A673 (cell line): ENCODE measurements at regions not wholly inside any gene's neighbourhood (a gene's known extent, or its start where the extent isn't known, plus 50 kb on each side); places are given as distances from the start of the nearest gene placed in this dataset.

Experiments used
- BruUV-seq: library from RNA; stranded (reverse); fragments of 400-500 nt; replicated peaks from 2 replicates; lab custom pipeline; 2021; lab: Mats Ljungman, UMichigan
- CTCF ChIA-PET: fragments of 300-600 bp; sonication (Branson Sonifier 250); formaldehyde crosslinking; loops from one replicate; lab custom pipeline; 2022; ENCODE audit warnings: antibody characterized with exemption; lab: Charles Lee
- POLR2A ChIA-PET: fragments of 300-600 bp; sonication (Branson Sonifier 250); formaldehyde crosslinking; loops from one replicate; lab custom pipeline; 2022; ENCODE audit warnings: antibody characterized with exemption; ENCODE audit not compliant: low non-redundant PET; lab: Charles Lee
- DNase-seq: peaks from one replicate; pipeline ENCODE4 v3.0.0-alpha.2; 2015; ENCODE audit warnings: low spot score
- H3K27ac ChIP-seq: fragments of 200-600 bp; sonication (generic); 2 replicates; pipeline ENCODE4 v1.5.1; 2016; ENCODE audit warnings: mixed run types, low read depth, mild to moderate bottlenecking, mixed read lengths, antibody characterized with exemption, low read length; ENCODE audit not compliant: poor library complexity, severe bottlenecking
- H3K27me3 ChIP-seq: fragments of 200-600 bp; sonication (generic); replicated peaks from 2 replicates; pipeline ENCODE4 v1.6.1; 2017; ENCODE audit warnings: mixed run types, low read depth, mild to moderate bottlenecking, mixed read lengths, antibody characterized with exemption, low read length; ENCODE audit not compliant: insufficient read depth, poor library complexity
- H3K36me3 ChIP-seq: fragments of 200-600 bp; sonication (generic); 2 replicates; pipeline ENCODE4 v1.6.1; 2016; ENCODE audit warnings: mixed run types, mild to moderate bottlenecking, mixed read lengths, antibody characterized with exemption, low read length; ENCODE audit not compliant: insufficient read depth, poor library complexity, severe bottlenecking
- H3K4me1 ChIP-seq: fragments of 200-600 bp; sonication (generic); 2 replicates; pipeline ENCODE4 v1.6.1; 2017; ENCODE audit warnings: mixed run types, mild to moderate bottlenecking, mixed read lengths, antibody characterized with exemption, low read length; ENCODE audit not compliant: insufficient read depth, poor library complexity, severe bottlenecking
- H3K4me3 ChIP-seq: fragments of 200-600 bp; sonication (generic); 2 replicates; pipeline ENCODE4 v1.5.1; 2016; ENCODE audit warnings: low read depth, mixed run types, mild to moderate bottlenecking, mixed read lengths, low read length; ENCODE audit not compliant: poor library complexity, severe bottlenecking
- H3K9me3 ChIP-seq: fragments of 200-600 bp; sonication (generic); 2 replicates; pipeline ENCODE4 v1.6.1; 2016; ENCODE audit warnings: mixed run types, low read depth, mild to moderate bottlenecking, mixed read lengths, antibody characterized with exemption, low read length; ENCODE audit not compliant: poor library complexity, severe bottlenecking
- EZH2 ChIP-seq: fragments of 200-600 bp; sonication (generic); IDR thresholded peaks from 2 replicates; pipeline ENCODE4 v1.6.1; 2017; ENCODE audit warnings: borderline replicate concordance, low read depth, mild to moderate bottlenecking, mixed read lengths, antibody characterized with exemption, low read length; ENCODE audit not compliant: poor library complexity, severe bottlenecking
- intact Hi-C: fragments of 100-400 bp; cut with micrococcal nuclease; formaldehyde crosslinking; loops from one replicate; pipeline ENCODE4 v1.10.0; 2022; ENCODE audit not compliant: unreplicated experiment
- TF ChIP-seq, protein P1 (sequence below): fragments of 300-800, 200-600 bp; sonication (generic); conservative IDR thresholded peaks from 2 replicates; pipeline ENCODE4 v1.5.1; 2017; ENCODE audit warnings: low read depth, mild to moderate bottlenecking, antibody characterized with exemption, low read length, moderate library complexity, mixed read lengths

DNA sequence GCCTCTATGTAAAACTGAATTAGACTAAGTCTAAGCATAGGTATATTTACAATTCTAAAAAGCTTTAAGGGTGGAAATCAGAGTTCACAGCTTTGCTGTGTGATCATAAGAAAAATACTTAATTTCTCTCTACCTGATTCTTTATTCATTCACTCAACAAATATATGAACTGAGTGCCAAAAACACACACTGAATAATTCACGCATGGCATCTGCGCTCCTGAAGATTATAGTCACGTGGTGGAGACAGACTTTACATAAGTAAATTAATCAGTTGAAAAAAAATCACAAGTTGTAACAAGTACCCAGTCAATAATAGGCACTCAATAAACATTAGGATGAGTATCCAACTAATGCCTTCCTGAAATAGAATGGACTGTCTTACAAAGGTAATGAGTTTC, 351.6 kb downstream of the METTL4 start:
- Histone ChIP-seq H3K27ac (no peak overlapping the region), H3K9me3 (no peaks in the 10 kb centered on the region), H3K4me1 (no peaks in the 10 kb centered on the region), H3K27me3 (peaks cover 48% of the 10 kb centered on the region), H3K4me3 (no peak overlapping the region), H3K36me3 (no peaks in the 10 kb centered on the region)
- intact Hi-C loops, result loop anchor here (5.0 to 10.0 kb wide), 3 partner anchors 112 to 1352 kb away; no protein-coding TSS in a partner anchor
- BruUV-seq, result no TSS peak
- DNase-seq, result no peak
- ChIA-PET CTCF (no interaction called here), POLR2A (no interaction called here)
- TF ChIP-seq, protein P1, sequence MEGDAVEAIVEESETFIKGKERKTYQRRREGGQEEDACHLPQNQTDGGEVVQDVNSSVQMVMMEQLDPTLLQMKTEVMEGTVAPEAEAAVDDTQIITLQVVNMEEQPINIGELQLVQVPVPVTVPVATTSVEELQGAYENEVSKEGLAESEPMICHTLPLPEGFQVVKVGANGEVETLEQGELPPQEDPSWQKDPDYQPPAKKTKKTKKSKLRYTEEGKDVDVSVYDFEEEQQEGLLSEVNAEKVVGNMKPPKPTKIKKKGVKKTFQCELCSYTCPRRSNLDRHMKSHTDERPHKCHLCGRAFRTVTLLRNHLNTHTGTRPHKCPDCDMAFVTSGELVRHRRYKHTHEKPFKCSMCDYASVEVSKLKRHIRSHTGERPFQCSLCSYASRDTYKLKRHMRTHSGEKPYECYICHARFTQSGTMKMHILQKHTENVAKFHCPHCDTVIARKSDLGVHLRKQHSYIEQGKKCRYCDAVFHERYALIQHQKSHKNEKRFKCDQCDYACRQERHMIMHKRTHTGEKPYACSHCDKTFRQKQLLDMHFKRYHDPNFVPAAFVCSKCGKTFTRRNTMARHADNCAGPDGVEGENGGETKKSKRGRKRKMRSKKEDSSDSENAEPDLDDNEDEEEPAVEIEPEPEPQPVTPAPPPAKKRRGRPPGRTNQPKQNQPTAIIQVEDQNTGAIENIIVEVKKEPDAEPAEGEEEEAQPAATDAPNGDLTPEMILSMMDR, result no peak
- TF ChIP-seq EZH2, result no peak

DNA sequence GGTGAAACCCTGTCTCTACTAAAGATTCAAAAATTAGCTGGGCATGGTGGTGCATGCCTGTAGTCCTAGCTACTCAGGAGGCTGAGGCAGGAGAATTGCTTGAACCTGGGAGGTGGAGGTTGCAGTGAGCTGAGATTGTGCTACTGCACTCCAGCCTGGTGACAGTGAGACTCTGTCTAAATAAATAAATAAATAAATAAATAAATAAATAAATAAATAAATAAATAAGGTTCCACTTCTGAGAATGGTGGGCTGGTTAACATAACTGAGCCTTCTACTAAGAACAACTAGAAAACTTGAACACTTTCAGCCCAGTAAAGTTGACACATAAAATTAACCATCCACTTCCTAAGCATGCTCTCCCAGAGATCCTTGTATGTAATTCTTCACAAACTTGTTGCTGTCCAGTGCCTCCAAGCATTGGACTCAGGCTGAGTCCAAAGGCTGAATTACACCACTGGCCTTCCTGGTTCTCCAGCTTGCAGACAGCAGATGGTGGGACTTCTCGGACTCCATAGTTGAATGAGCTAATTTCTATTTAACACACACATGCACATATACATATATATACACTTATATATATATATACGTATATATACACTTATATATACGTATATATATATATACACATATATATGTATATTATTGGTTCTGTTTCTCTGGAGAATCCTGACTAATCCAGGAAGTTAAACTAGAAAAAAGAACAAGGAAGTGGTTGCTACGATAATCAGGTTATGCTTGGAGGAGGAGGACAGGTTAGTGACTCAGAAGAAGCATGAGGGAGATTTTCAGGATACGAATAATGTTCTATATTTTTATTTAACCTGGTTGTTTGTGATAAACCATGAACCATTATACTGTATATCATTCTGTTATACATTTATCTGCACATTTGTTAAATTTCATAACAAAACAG, 348.8 kb downstream of the METTL4 start:
- no peak overlapping the region for H3K4me3 ChIP-seq
- no peak for TF ChIP-seq EZH2
- TF ChIP-seq, protein P1, result no peak
- ChIA-PET CTCF (no interaction called here), POLR2A (no interaction called here)
- BruUV-seq, result no TSS peak
- peaks cover 43% of the 10 kb centered on the region for H3K27me3 ChIP-seq
- H3K9me3 ChIP-seq, result no peaks in the 10 kb centered on the region
- H3K27ac ChIP-seq, result no peak overlapping the region
- H3K4me1 ChIP-seq, result no peaks in the 10 kb centered on the region
- intact Hi-C loops, result loop anchor here (5.0 to 10.0 kb wide), 3 partner anchors 115 to 1355 kb away; no protein-coding TSS in a partner anchor
- no peak for DNase-seq
- no peaks in the 10 kb centered on the region for H3K36me3 ChIP-seq

DNA sequence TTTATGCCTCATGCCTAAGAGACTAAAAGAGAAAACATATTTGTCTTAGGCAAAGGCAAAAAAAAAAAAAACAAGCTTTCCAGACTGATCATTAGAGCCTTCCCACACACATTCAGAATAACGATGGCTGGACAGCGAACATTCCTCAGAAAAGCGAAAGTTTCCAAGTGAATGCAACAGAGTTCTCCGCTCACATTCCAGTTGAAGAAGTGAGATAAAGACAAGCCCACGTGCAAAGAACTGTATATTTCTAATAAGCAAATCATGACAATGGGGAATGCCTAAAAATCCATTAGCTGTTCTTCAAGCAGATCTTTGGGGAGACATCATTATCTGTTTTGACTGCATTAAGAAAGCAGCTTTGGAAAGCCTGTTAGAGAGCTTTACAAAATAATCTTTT, 347.9 kb downstream of the METTL4 start:
- ChIA-PET POLR2A (no interaction called here), CTCF (no interaction called here)
- H3K9me3 ChIP-seq, result no peaks in the 10 kb centered on the region
- TF ChIP-seq, protein P1, result no peak
- no peak for TF ChIP-seq EZH2
- no peak overlapping the region for H3K27ac ChIP-seq
- H3K4me1 ChIP-seq, result no peaks in the 10 kb centered on the region
- BruUV-seq, result no TSS peak
- intact Hi-C loops, result loop anchor here (5.0 to 10.0 kb wide), 3 partner anchors 116 to 1356 kb away; no protein-coding TSS in a partner anchor
- no peak overlapping the region for H3K4me3 ChIP-seq
- DNase-seq, result no peak
- H3K27me3 ChIP-seq, result peaks cover 35% of the 10 kb centered on the region
- no peaks in the 10 kb centered on the region for H3K36me3 ChIP-seq
